HFF-Myc (cell line): ENCODE measurements at regions not wholly inside any gene's neighbourhood (a gene's known extent, or its start where the extent isn't known, plus 50 kb on each side); places are given as distances from the start of the nearest gene placed in this dataset.

ENCODE experiments used
- DNase-seq: peaks from one replicate; pipeline ENCODE4 v3.0.0-alpha.2; 2011; ENCODE audit warnings: low read depth; ENCODE audit errors: extremely low read depth
- H3K4me3 ChIP-seq: replicated peaks from 2 replicates; pipeline ENCODE4 v1.5.1; 2011; ENCODE audit warnings: low read depth, mild to moderate bottlenecking, control low read depth, low read length
- TF ChIP-seq, protein P1 (sequence below): IDR thresholded peaks from 2 replicates; pipeline ENCODE4 v1.5.1; 2012; ENCODE audit warnings: mild to moderate bottlenecking, low read depth, low read length, control low read depth; ENCODE audit errors: missing control alignments

DNA sequence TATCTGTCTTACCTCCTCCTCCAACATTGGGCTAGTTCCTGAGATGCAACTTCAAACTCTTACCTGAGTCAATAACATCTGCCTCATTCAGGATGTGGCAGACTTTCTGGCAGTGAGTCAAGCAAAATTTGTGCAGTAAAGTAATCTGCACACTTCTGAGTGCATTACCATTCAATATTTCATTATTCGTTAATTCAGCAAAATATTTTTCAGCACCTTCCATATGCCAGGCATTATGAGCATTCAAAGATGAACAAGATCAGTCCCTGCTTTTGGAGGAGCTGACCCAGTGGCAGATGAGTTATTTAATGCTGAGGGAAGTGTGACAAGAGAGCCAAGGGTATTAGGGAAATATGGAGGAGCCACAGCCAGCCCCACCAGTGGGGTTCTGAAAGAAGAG lies 339.7 kb downstream of the LNPK start:
- no peak for DNase-seq
- TF ChIP-seq, protein P1, sequence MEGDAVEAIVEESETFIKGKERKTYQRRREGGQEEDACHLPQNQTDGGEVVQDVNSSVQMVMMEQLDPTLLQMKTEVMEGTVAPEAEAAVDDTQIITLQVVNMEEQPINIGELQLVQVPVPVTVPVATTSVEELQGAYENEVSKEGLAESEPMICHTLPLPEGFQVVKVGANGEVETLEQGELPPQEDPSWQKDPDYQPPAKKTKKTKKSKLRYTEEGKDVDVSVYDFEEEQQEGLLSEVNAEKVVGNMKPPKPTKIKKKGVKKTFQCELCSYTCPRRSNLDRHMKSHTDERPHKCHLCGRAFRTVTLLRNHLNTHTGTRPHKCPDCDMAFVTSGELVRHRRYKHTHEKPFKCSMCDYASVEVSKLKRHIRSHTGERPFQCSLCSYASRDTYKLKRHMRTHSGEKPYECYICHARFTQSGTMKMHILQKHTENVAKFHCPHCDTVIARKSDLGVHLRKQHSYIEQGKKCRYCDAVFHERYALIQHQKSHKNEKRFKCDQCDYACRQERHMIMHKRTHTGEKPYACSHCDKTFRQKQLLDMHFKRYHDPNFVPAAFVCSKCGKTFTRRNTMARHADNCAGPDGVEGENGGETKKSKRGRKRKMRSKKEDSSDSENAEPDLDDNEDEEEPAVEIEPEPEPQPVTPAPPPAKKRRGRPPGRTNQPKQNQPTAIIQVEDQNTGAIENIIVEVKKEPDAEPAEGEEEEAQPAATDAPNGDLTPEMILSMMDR = no peak
- H3K4me3 ChIP-seq = no peak overlapping the region

DNA sequence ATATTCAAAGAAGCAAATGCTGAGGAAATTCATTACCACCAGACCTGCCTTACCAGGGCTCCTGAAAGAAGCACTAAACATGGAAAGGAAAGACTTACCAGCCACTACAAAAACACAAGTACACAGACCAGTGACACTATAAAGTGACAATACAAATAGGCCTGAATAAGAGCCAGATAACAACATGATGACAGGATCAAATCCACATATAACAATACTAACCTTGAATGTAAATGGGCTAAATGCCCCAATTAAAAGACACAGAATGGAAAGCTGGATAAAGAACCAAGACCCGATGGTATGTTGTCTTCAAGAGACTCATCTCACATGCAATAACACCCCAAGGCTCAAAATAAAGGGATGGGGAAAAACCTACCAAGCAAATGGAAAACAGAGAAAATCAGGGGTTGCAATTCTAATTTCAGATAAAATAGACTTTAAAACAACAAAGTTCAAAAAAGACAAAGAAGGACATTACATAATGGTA lies 353.4 kb downstream of the LNPK start:
- TF ChIP-seq, protein P1 = no peak
- no peak for DNase-seq

DNA sequence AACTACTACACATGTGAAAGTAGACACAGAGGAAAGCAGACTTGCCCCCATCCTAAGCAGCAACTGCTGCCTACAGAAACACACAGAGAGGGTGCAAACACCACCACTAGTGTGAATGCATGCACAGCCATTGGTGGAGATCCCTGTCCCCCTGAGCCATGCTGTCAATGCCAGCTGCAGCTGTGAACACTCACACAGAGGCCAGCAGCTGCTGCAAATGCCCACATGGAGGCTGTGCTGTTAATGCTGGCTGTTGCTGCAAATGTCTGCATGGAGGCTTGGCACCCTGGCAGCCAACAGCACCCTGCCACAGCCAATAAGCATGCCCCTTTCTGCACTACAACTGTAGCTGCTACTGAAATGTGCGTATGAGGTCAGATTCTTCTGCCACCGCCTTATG lies 355.0 kb downstream of the LNPK start:
- TF ChIP-seq, protein P1 = no peak
- H3K4me3 ChIP-seq = no peak overlapping the region
- no peak for DNase-seq

More for the DNA sequence above, 353.4 kb downstream of the LNPK start:
- no peak overlapping the region for H3K4me3 ChIP-seq

DNA sequence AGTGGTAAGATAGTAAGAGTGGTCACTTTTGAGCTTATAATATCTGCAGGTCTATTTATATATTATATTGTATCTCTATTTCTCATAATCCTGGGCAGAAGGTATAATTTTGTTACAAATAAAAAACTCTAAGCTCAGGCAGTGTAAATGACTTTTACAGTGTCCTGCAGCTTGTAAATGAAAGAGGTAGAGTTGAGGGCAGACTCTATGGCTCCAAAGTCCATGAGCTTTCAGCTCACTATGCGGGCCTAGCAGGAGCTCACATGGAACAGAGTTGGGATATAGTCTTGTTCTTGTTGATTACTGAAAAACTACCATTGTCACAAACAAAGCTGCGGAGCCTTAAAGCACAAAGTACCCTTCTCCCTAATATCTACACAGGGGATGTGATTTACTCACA lies 361.4 kb downstream of the LNPK start:
- no peak overlapping the region for H3K4me3 ChIP-seq
- TF ChIP-seq, protein P1 = no peak
- no peak for DNase-seq

DNA sequence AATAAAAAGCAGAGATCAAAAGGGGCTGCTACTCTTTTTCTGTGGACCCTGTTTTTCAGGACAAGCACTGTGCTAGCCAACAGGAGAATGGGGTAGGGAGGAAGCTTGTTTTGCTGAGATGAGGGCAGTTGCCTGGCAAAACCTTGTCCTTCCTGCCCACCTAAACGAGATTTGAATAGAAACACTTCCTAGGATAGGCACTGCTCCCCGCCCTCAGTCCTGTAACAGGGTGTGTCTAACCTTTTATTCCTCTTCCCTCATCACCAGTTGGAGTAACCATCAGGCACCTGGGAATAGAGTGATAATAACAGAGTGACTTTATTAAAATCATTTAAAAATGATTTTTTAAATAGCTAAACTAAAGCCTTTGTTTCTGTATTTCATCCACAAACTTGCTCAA lies 368.8 kb downstream of the LNPK start:
- H3K4me3 ChIP-seq = no peak overlapping the region
- TF ChIP-seq, protein P1 = no peak
- DNase-seq = no peak

DNA sequence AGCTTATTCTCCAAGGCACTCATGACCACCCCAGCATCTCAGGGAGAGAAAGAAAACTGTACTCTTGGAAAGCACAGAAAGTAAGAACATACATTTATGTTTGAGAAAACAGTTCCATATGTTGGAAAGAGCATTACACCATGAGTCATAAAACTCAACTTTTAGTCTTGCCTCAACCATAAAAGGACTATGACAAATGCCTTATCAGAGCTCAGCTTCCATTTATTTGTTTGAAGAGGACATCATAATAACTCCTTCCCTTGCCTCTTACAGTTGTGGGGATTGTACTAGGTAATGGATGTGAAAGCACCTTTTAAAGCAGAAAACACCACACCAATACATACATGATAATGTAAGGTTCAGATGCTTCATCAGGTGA lies 370.8 kb downstream of the LNPK start:
- H3K4me3 ChIP-seq = no peak overlapping the region
- DNase-seq = peak; percentile 58
- TF ChIP-seq, protein P1 = no peak
